Smooth muscle cell (in vitro differentiated cells): ENCODE measurements at regions not wholly inside any gene's neighbourhood (a gene's known extent, or its start where the extent isn't known, plus 50 kb on each side); places are given as distances from the start of the nearest gene placed in this dataset.

Experiments used
- DNase-seq: peaks from one replicate; lab custom pipeline; 2025; ENCODE audit not compliant: unreplicated experiment; lab: John Stamatoyannopoulos, UW
- H2AFZ ChIP-seq: fragments of 200-600 bp; sonication (generic); 2 replicates; pipeline ENCODE4 v1.6.0; 2016; ENCODE audit warnings: antibody characterized with exemption, low read depth, mild to moderate bottlenecking
- H3F3A ChIP-seq: fragments of 200-600 bp; sonication (generic); 2 replicates; pipeline ENCODE4 v1.6.0; 2017; ENCODE audit warnings: antibody characterized with exemption, low read depth
- H3K27ac ChIP-seq: fragments of 200-600 bp; sonication (generic); 2 replicates; pipeline ENCODE4 v1.5.1; 2016; ENCODE audit warnings: low read depth, mild to moderate bottlenecking
- H3K27me3 ChIP-seq: fragments of 200-600 bp; sonication (generic); 2 replicates; pipeline ENCODE4 v1.6.1; 2016; ENCODE audit warnings: low read depth, mild to moderate bottlenecking
- H3K36me3 ChIP-seq: fragments of 200-600 bp; sonication (generic); 2 replicates; pipeline ENCODE4 v1.5.1; 2016; ENCODE audit warnings: low read depth
- H3K4me1 ChIP-seq: fragments of 200-600 bp; sonication (generic); 2 replicates; pipeline ENCODE4 v1.5.1; 2016; ENCODE audit warnings: low read depth
- H3K4me2 ChIP-seq: fragments of 200-600 bp; sonication (generic); 2 replicates; pipeline ENCODE4 v1.6.0; 2016; ENCODE audit warnings: mild to moderate bottlenecking
- H3K4me3 ChIP-seq: fragments of 200-600 bp; sonication (generic); 2 replicates; pipeline ENCODE4 v1.5.1; 2016; ENCODE audit warnings: mild to moderate bottlenecking
- H3K79me2 ChIP-seq: fragments of 200-600 bp; sonication (generic); 2 replicates; pipeline ENCODE4 v1.6.0; 2016; ENCODE audit warnings: low read depth, mild to moderate bottlenecking
- H3K9ac ChIP-seq: fragments of 200-600 bp; sonication (generic); 2 replicates; pipeline ENCODE4 v1.6.0; 2016; ENCODE audit warnings: low read depth
- H3K9me3 ChIP-seq: fragments of 200-600 bp; sonication (generic); replicated peaks from 2 replicates; pipeline ENCODE4 v1.5.1; 2016; ENCODE audit warnings: low read depth
- H4K20me1 ChIP-seq: fragments of 200-600 bp; sonication (generic); 2 replicates; pipeline ENCODE4 v1.6.0; 2016; ENCODE audit warnings: low read depth
- CTCF ChIP-seq: fragments of 200-600 bp; sonication (generic); IDR thresholded peaks from 2 replicates; pipeline ENCODE4 v1.5.1; 2017; ENCODE audit warnings: borderline replicate concordance, mild to moderate bottlenecking, antibody characterized with exemption; ENCODE audit not compliant: insufficient read depth, poor library complexity, severe bottlenecking
- WGBS: methylation state at CpG from one replicate; pipeline ENCODE4 v1.1.7; 2016; ENCODE audit warnings: low lambda C conversion rate; 5-methylcytosine and 5-hydroxymethylcytosine counted together

- Histone ChIP-seq H3F3A (peaks cover 4% of the 10 kb centered on the region), H3K36me3 (no peaks in the 10 kb centered on the region), H4K20me1 (no peaks in the 10 kb centered on the region), H3K4me3 (peak overlapping the region; percentile 12), H2AFZ (no peak overlapping the region), H3K9me3 (no peaks in the 10 kb centered on the region), H3K79me2 (no peaks in the 10 kb centered on the region), H3K4me1 (peaks cover 3% of the 10 kb centered on the region), H3K4me2 (peak overlapping the region; percentile 79), H3K9ac (peak overlapping the region; percentile 69), H3K27me3 (no peaks in the 10 kb centered on the region), H3K27ac (peak overlapping the region; percentile 92)
- no peak for DNase-seq
- 16% methylated on average over 5 of the region's 5 CpGs for WGBS
- TF ChIP-seq CTCF, result no peak
Observed at GRCh38 chrX:113868177-113868576, 715.7 kb upstream of the HTR2C start.

GRCh38 chrX:113849408-113849807 is 734.5 kb upstream of the HTR2C start:
- no peak for DNase-seq
- Histone ChIP-seq H3K4me2 (no peak overlapping the region), H3K9ac (no peak overlapping the region), H4K20me1 (no peaks in the 10 kb centered on the region), H3K4me1 (no peaks in the 10 kb centered on the region), H3K79me2 (no peaks in the 10 kb centered on the region), H3K27ac (no peak overlapping the region), H2AFZ (no peak overlapping the region), H3K4me3 (no peak overlapping the region), H3K36me3 (no peaks in the 10 kb centered on the region), H3K9me3 (no peaks in the 10 kb centered on the region), H3K27me3 (no peaks in the 10 kb centered on the region), H3F3A (no peaks in the 10 kb centered on the region)
- no peak for TF ChIP-seq CTCF

DNA sequence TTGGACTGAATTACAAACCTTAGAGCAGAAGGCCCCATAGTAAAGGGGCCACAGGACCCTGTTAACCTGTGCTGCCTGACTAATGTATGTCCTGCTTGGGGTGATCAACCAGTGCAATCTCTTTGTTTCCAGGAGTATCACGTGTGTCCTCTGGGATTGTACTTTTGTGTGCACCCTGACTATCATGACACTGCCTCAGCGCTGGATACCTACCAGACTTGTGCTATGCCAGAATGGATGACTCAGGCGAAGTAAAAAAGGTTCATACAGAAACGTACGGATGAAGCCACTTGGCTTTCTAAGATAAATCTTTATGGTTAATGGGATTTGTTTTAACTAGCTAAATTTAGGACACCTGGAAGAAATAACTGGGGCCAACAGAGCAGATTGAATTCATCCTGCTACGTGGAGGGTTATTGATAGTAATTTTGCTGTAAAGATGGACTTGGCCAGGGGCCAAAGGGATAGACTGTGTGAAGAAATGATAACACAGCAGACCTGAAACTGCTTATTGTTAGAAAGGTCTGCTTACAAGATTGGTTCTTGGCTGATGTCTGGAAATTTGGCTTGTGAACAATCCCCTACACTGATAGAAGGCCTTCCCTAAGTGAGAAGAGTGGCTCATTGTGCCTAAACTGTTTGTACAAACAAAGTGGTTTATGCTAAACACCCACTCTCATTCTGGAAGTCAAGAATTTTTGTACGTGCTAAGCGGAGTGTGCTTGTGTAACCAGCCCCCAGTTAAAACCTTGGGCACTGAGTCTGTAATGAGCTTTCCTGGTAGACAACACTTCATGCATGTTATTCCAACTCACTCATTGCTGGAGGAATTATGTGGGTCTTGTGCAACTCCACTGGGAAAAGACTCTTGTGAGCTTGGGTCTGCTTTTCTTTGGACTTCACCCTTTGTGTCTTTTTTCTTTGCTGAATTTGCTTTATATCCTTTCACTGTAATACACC is 750.5 kb upstream of the HTR2C start:
- no peak for DNase-seq
- Histone ChIP-seq H3K4me3 (no peak overlapping the region), H3K4me2 (peak overlapping the region; percentile 47), H3K4me1 (no peaks in the 10 kb centered on the region), H3F3A (no peaks in the 10 kb centered on the region), H2AFZ (peak overlapping the region; percentile 36), H3K27me3 (no peaks in the 10 kb centered on the region), H3K9me3 (no peaks in the 10 kb centered on the region), H4K20me1 (no peaks in the 10 kb centered on the region), H3K27ac (peak overlapping the region; percentile 12), H3K9ac (no peak overlapping the region), H3K36me3 (no peaks in the 10 kb centered on the region), H3K79me2 (no peaks in the 10 kb centered on the region)
- TF ChIP-seq CTCF, result no peak
- 48% methylated on average over 8 of the region's 8 CpGs for WGBS

DNA sequence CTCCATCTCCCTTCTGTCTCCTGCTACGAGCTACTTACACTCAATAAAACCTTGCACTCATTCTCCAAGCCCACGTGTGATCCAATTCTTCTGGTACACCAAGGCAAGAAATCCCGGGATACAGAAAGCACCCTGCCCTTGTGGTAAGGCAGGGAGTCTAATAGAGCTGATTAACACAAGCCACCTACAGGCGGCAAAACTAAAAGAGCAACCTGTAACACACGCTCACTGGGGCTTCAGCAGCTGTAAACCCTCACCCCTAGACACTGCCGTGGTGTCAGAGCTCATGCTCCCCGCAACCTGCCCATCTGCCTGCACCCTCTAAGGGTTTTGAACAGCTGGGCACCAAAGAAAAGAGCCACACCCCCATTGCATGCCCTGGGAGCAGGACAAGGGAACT is 755.4 kb upstream of the HTR2C start:
- 87% methylated on average over 7 of the region's 7 CpGs for WGBS
- no peak overlapping the region for H3K4me3 ChIP-seq
- no peak overlapping the region for H3K4me2 ChIP-seq
- no peaks in the 10 kb centered on the region for H3K79me2 ChIP-seq
- H4K20me1 ChIP-seq, result no peaks in the 10 kb centered on the region
- H3K4me1 ChIP-seq, result no peaks in the 10 kb centered on the region
- no peak overlapping the region for H3K9ac ChIP-seq
- DNase-seq, result no peak
- no peak overlapping the region for H3K27ac ChIP-seq
- H3F3A ChIP-seq, result no peaks in the 10 kb centered on the region
- no peaks in the 10 kb centered on the region for H3K27me3 ChIP-seq
- no peak for TF ChIP-seq CTCF
- no peaks in the 10 kb centered on the region for H3K9me3 ChIP-seq
- no peak overlapping the region for H2AFZ ChIP-seq
- H3K36me3 ChIP-seq, result no peaks in the 10 kb centered on the region
